ENCODE measurements at regions not wholly inside any gene's neighbourhood (a gene's known extent, or its start where the extent isn't known, plus 50 kb on each side); places are given as distances from the start of the nearest gene placed in this dataset.

DNA sequence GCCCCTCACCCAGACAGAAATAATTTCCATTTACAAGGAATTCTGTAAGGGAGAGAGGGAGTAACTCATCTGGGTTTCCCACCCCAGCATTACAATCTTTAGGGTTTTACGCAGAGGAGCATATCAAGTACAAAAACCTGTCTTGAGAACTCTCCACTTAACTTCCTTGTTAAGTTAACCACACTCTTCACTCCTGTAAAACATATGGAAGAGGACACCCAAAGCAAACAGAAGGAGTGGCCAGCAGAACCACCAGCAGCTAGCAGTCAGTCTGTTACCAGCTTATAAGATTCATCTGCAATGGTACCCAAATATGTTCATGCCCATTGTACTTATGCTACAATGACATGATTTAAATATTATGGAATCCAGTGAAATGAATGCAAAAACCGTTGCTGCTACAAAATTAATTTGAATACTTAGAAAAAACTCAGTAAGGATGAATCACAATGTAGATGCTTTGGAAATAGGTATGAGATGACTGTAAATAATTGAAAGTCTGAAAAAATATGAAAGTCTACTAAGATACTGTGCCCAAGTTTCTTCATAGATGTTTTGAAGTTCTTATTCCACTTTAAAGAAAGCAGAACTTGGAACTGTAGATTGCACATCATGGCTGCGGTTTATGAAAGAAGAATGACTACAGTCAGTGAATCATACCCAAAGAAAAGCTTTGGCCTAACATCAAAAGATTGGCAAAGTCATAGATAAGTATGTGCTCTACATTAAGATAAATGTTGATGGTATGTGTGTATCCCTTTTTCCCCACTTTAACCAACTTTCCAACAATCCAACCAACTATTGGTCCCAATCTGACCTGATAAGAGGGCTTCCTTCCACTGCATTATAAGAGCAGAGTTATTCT, 233.6 kb downstream of the ACTL7B start:
- peak in 1 of 2 donors; percentile 53 for ATAC-seq (ENCODE audit: low FRiP score in 2 of 2)
- no peaks in the 10 kb centered on the region for H3K9me3 ChIP-seq
- H3K27ac ChIP-seq = no peak overlapping the region
- no peaks in the 10 kb centered on the region for H3K4me1 ChIP-seq
- no peak for DNase-seq
- H3K36me3 ChIP-seq = no peaks in the 10 kb centered on the region
- no peaks in the 10 kb centered on the region for H3K27me3 ChIP-seq
- TF ChIP-seq, protein P1, sequence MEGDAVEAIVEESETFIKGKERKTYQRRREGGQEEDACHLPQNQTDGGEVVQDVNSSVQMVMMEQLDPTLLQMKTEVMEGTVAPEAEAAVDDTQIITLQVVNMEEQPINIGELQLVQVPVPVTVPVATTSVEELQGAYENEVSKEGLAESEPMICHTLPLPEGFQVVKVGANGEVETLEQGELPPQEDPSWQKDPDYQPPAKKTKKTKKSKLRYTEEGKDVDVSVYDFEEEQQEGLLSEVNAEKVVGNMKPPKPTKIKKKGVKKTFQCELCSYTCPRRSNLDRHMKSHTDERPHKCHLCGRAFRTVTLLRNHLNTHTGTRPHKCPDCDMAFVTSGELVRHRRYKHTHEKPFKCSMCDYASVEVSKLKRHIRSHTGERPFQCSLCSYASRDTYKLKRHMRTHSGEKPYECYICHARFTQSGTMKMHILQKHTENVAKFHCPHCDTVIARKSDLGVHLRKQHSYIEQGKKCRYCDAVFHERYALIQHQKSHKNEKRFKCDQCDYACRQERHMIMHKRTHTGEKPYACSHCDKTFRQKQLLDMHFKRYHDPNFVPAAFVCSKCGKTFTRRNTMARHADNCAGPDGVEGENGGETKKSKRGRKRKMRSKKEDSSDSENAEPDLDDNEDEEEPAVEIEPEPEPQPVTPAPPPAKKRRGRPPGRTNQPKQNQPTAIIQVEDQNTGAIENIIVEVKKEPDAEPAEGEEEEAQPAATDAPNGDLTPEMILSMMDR (IDR thresholded peaks at IDR 0.05) = no peak
- TF ChIP-seq EP300 (IDR thresholded peaks at IDR 0.05) (no peak), POLR2AphosphoS5 (IDR thresholded peaks at IDR 0.05) (no peak), POLR2A (IDR thresholded peaks at IDR 0.05) (no peak)
- H3K4me3 ChIP-seq = no peak overlapping the region
- WGBS, 2 donors = 58 to 63% methylated on average over 3 of the region's 3 CpGs

DNA sequence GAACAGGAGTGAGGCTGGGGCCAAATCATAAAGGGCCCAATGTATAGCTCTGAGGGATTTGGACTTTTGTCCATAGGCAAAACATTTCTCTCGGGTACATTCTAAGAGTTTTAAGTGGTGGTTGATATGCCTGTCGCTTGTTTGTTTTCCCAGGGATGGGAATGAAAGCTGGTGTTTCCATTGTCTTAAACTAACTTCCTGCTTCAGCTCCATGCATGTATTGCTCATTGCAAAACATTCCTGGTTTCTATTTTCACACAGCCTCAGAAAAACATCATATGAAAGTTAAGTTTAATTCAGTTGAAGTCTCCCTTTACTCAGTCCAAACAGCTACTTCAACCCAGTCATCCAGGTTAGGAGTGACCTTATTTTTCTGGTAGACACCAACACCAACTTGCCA, 235.0 kb downstream of the ACTL7B start:
- Histone ChIP-seq H3K27me3 (no peaks in the 10 kb centered on the region), H3K27ac (no peak overlapping the region), H3K4me3 (no peak overlapping the region), H3K9me3 (no peaks in the 10 kb centered on the region), H3K4me1 (no peaks in the 10 kb centered on the region), H3K36me3 (no peaks in the 10 kb centered on the region)
- TF ChIP-seq POLR2A (IDR thresholded peaks at IDR 0.05) (no peak), POLR2AphosphoS5 (IDR thresholded peaks at IDR 0.05) (no peak), EP300 (IDR thresholded peaks at IDR 0.05) (no peak)
- TF ChIP-seq, protein P1 (IDR thresholded peaks at IDR 0.05) = no peak
- no peak for DNase-seq
- WGBS, 2 donors = 52 to 58% methylated on average over 2 of the region's 2 CpGs
- ATAC-seq (ENCODE audit: low FRiP score in 2 of 2) = no peak

DNA sequence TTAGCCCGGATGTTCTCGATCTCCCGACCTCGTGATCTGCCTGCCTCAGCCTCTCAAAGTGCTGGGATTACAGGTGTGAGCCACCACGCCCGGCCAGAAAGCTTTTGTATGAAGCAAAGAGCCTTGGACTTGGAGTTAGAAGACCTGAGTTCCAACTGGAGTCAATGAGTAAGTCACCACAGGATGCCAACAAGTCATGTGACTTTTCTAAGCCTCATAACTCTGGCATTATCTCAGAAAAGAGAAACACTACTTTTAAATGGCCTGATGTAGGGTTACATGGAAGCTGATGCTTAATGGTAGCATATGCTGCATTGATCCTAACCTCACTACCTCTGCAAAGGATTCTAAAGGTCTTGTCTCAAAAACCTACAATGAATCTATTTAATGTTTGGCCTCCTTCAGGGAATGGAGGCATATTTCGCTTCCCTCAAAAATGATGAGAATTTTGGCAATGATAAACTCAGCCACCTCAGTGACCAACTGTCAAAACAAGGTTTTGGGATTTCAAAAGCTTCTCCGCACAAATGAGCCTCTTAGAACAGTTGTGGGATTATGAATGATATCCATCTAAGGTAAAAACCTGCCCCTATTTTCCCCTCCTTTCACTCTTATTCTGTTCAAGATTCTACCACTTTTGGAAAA, 236.8 kb downstream of the ACTL7B start:
- DNase-seq = no peak
- Histone ChIP-seq H3K4me3 (no peak overlapping the region), H3K9me3 (no peaks in the 10 kb centered on the region), H3K4me1 (no peaks in the 10 kb centered on the region), H3K27me3 (no peaks in the 10 kb centered on the region), H3K36me3 (no peaks in the 10 kb centered on the region), H3K27ac (no peak overlapping the region)
- WGBS, 2 donors = 94 to 95% methylated on average over 8 of the region's 8 CpGs
- TF ChIP-seq, protein P1 (IDR thresholded peaks at IDR 0.05) = no peak
- TF ChIP-seq POLR2A (IDR thresholded peaks at IDR 0.05) (no peak), POLR2AphosphoS5 (IDR thresholded peaks at IDR 0.05) (no peak), EP300 (IDR thresholded peaks at IDR 0.05) (no peak)
- ATAC-seq (ENCODE audit: low FRiP score in 2 of 2) = no peak

DNA sequence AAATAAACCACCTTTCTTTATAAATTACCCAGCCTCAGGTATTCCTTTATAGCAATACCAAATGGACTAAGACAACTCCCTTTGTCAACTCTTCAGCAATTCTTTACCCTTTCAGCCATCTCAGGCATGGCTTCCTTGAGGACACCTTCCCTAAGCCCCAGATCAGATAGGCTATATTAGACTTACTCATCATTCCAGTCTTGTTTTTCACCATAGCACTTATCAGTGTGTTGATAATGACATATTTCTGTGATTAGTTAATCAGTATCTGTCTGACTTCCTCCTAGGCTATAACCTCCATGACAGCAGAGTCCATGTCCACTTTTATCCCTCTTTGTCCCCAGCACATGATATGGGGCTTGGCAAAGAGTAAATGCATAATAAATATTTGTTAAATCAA, 238.1 kb downstream of the ACTL7B start:
- ATAC-seq (ENCODE audit: low FRiP score in 2 of 2) = no peak
- no peak for TF ChIP-seq EP300 (IDR thresholded peaks at IDR 0.05)
- no peak for TF ChIP-seq POLR2AphosphoS5 (IDR thresholded peaks at IDR 0.05)
- TF ChIP-seq, protein P1 (IDR thresholded peaks at IDR 0.05) = no peak
- no peak for TF ChIP-seq POLR2A (IDR thresholded peaks at IDR 0.05)

More for the DNA sequence above, 238.1 kb downstream of the ACTL7B start:
- Histone ChIP-seq H3K4me3 (no peak overlapping the region), H3K27me3 (no peaks in the 10 kb centered on the region), H3K4me1 (no peaks in the 10 kb centered on the region), H3K9me3 (no peaks in the 10 kb centered on the region), H3K36me3 (no peaks in the 10 kb centered on the region), H3K27ac (no peak overlapping the region)
- no peak for DNase-seq
